Retinal pigment epithelial cell (primary cell): ENCODE measurements at regions not wholly inside any gene's neighbourhood (a gene's known extent, or its start where the extent isn't known, plus 50 kb on each side); places are given as distances from the start of the nearest gene placed in this dataset.

Source experiments
- DNase-seq: peaks from one replicate; pipeline ENCODE4 v3.0.0-alpha.2; 2010; ENCODE audit warnings: low read depth
- H3K4me3 ChIP-seq: 2 replicates; pipeline ENCODE4 v1.5.1; 2011; ENCODE audit warnings: mild to moderate bottlenecking, low read length, control low read depth, moderate library complexity
- TF ChIP-seq, protein P1 (sequence below): conservative IDR thresholded peaks from 2 replicates; pipeline ENCODE4 v1.5.1; 2011; ENCODE audit warnings: low read depth, low read length, control low read depth, inconsistent platforms

DNA sequence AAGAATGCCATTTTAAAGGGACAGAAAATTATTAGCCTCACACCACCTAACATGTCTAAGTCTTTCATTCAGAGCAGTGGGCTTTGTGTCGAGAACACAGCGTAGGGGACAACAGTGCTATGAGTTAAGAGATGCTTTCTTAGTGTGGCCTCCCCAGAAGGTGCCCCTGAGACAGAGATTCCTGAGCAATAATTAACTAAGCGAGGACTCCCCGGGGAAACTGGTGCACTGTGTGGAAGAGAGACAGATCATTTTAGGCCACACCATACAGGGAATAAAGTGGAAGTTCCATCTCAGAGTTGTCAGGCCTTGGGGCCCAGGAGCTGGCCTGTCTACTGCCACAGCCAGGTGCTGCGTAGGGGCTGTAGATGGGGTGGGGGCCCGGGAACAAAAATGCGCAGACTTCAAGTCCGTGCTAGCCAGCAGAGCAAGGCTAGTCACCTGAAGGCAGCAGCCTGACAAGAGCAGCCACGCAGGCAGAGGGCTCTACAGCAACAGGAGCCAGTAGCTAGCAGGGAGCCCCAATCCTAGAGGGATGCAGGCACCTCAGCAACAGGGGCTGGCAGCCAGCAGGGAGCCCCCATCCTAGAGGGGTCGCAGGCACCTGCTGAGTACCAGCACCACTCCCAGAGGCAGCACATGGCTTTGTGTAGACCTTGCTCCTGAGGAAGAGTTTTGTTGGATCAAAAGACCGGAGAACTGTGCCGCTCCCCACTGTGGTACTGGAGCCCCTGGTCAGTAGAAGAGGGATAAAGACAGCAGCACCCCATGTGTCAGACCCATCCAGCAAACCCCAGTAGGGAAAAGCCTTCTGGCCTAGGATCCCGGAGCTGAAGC, 63.0 kb upstream of the NXT1 start:
- H3K4me3 ChIP-seq = no peak overlapping the region
- TF ChIP-seq, protein P1, sequence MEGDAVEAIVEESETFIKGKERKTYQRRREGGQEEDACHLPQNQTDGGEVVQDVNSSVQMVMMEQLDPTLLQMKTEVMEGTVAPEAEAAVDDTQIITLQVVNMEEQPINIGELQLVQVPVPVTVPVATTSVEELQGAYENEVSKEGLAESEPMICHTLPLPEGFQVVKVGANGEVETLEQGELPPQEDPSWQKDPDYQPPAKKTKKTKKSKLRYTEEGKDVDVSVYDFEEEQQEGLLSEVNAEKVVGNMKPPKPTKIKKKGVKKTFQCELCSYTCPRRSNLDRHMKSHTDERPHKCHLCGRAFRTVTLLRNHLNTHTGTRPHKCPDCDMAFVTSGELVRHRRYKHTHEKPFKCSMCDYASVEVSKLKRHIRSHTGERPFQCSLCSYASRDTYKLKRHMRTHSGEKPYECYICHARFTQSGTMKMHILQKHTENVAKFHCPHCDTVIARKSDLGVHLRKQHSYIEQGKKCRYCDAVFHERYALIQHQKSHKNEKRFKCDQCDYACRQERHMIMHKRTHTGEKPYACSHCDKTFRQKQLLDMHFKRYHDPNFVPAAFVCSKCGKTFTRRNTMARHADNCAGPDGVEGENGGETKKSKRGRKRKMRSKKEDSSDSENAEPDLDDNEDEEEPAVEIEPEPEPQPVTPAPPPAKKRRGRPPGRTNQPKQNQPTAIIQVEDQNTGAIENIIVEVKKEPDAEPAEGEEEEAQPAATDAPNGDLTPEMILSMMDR = no peak
- DNase-seq = no peak

DNA sequence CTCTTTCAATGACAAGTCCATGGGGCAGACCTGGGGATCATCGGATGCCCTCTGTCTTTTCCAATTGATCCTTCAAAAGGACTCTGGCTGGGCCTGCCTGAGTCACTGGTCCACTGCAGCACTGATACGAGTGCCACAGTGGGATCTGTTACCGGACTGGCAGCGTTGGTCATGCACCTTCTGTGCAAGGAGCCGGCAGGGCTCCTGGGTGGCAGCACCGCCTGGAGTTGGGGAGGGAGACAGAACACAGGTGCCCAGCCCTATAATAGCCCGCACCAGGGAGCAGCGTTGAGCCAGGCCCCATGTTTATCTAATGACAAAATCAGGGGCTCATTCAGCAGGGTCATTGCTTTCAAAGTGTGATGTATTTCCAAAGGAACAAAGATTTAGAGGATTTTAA, 64.2 kb upstream of the NXT1 start:
- no peak for DNase-seq
- TF ChIP-seq, protein P1 = no peak

DNA sequence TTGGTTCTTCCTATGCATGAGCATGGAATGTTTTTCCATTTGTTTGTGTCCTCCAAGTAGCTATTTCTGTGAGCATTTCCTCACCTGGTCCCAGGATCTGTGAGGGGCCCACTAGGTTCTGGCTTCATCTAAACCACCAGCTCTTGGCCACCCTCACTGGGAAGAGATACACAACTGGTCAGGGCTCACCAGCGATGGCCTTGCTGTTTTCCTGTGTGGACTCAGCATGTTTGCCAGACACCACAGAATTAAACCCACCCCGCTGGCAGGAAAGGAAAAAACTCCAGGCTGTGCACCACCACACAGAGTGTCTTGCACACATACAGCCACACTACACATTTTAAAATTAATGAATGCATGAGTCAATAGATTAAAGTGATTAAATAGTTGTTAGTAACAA, 65.1 kb upstream of the NXT1 start:
- DNase-seq = no peak
- no peak overlapping the region for H3K4me3 ChIP-seq
- TF ChIP-seq, protein P1 = no peak

More for the DNA sequence above, 64.2 kb upstream of the NXT1 start:
- no peak overlapping the region for H3K4me3 ChIP-seq

DNA sequence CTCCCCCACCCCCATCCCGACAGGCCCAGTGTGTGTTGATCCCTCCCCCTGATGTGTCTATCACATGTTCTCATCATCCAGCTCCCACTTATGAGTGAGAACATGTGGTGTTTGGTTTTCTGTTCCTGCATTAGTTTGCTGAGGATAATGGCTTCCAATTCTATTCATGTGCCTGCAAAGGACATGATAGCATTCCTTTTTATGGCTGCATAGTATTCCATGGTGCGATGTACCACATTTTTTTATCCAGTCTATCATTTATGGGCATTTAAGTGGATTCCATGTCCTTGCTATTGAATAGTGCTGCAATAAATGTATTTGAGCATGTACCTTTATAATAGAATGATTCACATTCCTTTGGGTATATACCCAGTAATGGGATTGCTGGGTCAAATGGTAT, 66.6 kb upstream of the NXT1 start:
- no peak for DNase-seq
- TF ChIP-seq, protein P1 = no peak
- no peak overlapping the region for H3K4me3 ChIP-seq

DNA sequence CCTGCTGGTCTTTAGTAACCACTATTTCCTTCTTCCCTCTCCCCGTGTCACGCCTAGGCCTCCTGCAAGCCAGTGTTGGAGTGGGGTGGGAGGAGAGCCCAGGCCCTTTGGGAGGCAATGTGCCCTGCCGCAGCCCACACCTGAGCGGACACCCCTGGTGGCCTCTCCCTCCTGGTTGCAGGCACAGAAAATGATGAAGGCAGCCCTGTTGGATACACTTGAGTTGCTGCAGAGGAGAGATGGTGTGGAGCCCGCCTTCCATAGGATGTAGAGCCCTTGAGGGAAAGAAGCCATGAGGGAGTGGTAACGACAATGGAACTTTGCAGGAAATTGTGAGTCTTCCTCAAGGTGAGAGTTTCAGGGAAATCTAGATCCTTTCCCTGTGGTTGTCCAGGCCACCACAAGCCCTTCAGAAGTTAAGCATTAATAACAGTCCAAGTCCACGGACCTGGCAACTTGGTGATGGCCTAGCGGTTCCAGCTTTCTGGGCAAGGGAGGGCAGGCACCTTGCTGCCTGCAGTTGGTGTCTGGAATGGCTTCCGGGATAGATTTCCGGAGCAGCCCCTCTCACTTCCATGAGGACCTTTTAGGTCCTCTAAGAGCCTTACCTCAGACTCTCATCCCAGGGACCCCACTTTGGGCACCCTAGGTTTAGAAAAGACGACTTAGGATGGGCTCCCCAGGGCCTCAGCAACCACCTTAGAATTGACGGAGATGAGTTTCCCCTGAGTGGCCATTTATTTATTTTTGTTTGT, 67.3 kb upstream of the NXT1 start:
- TF ChIP-seq, protein P1 = no peak
- DNase-seq = no peak
- no peak overlapping the region for H3K4me3 ChIP-seq

DNA sequence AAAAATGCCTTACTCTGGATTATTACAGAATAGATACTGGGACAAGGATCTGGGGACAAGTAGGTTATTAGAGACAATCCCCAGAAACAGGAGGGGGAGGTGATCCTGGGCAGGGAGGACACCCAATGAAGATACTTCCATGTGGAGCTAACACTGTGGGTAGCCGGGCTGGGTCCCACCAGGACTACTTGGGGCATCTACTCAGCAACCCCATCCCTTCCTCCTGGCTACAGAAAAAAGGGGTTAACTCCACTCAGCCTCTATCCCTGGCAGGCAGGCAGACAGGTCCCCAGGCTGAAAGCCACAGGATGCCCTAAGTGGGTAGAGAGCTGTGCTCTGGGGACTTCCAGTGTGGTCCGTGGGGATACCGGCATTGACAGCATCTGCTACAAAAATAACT, 68.0 kb upstream of the NXT1 start:
- no peak for DNase-seq
- no peak overlapping the region for H3K4me3 ChIP-seq
- TF ChIP-seq, protein P1 = no peak
